ENCODE measurements at regions not wholly inside any gene's neighbourhood (a gene's known extent, or its start where the extent isn't known, plus 50 kb on each side); places are given as distances from the start of the nearest gene placed in this dataset.

GRCh38 chr12:65656156-65656882, 168.0 kb upstream of the HMGA2 start:
- no peaks in the 10 kb centered on the region for H3K4me1 ChIP-seq (ENCODE audit: control insufficient read depth in 2 of 3, insufficient read depth in 2 of 3, low read depth in 1 of 3, low read length in 3 of 3)
- H3K9me3 ChIP-seq (ENCODE audit: control insufficient read depth in 2 of 3, insufficient read depth in 1 of 3, low read length in 3 of 3) = no peaks in the 10 kb centered on the region
- H3K4me3 ChIP-seq (ENCODE audit: low read length in 3 of 3) = no peak overlapping the region
- FAIRE-seq (no peak), DNase-seq (no peak)
- H3K36me3 ChIP-seq (ENCODE audit: control insufficient read depth in 2 of 3, insufficient read depth in 3 of 3, low read length in 3 of 3) = no peaks in the 10 kb centered on the region
- no peaks in the 10 kb centered on the region for H3K27me3 ChIP-seq (ENCODE audit: control insufficient read depth, insufficient read depth, low read length)
- no peak overlapping the region for H3K9ac ChIP-seq (ENCODE audit: low read length in 3 of 3)
- intact Hi-C loops (cut with DNase I) = no loop called here
- no peak for TF ChIP-seq CTCF (IDR thresholded peaks at IDR 0.05; ENCODE audit: borderline replicate concordance, extremely low read depth, insufficient read depth)
- no peak overlapping the region for H3K27ac ChIP-seq (ENCODE audit: low read depth in 2 of 2, low read length in 2 of 2)

- no peak for TF ChIP-seq CTCF (IDR thresholded peaks at IDR 0.05; ENCODE audit: borderline replicate concordance, extremely low read depth, insufficient read depth)
- no peaks in the 10 kb centered on the region for H3K4me1 ChIP-seq (ENCODE audit: control insufficient read depth in 2 of 3, insufficient read depth in 2 of 3, low read depth in 1 of 3, low read length in 3 of 3)
- intact Hi-C loops (cut with DNase I) = no loop called here
- H3K27ac ChIP-seq (ENCODE audit: low read depth in 2 of 2, low read length in 2 of 2) = no peak overlapping the region
- H3K36me3 ChIP-seq (ENCODE audit: control insufficient read depth in 2 of 3, insufficient read depth in 3 of 3, low read length in 3 of 3) = no peaks in the 10 kb centered on the region
- no peak for FAIRE-seq
- H3K9me3 ChIP-seq (ENCODE audit: control insufficient read depth in 2 of 3, insufficient read depth in 1 of 3, low read length in 3 of 3) = no peaks in the 10 kb centered on the region
- H3K27me3 ChIP-seq (ENCODE audit: control insufficient read depth, insufficient read depth, low read length) = no peaks in the 10 kb centered on the region
- no peak overlapping the region for H3K9ac ChIP-seq (ENCODE audit: low read length in 3 of 3)
- no peak for DNase-seq
- no peak overlapping the region for H3K4me3 ChIP-seq (ENCODE audit: low read length in 3 of 3)
Observed at GRCh38 chr12:65656891-65657351, 167.4 kb upstream of the HMGA2 start.

- no peaks in the 10 kb centered on the region for H3K4me1 ChIP-seq (ENCODE audit: control insufficient read depth in 2 of 3, insufficient read depth in 2 of 3, low read depth in 1 of 3, low read length in 3 of 3)
- FAIRE-seq (no peak), DNase-seq (no peak)
- no peak for TF ChIP-seq CTCF (IDR thresholded peaks at IDR 0.05; ENCODE audit: borderline replicate concordance, extremely low read depth, insufficient read depth)
- no peak overlapping the region for H3K9ac ChIP-seq (ENCODE audit: low read length in 3 of 3)
- H3K27me3 ChIP-seq (ENCODE audit: control insufficient read depth, insufficient read depth, low read length) = no peaks in the 10 kb centered on the region
- intact Hi-C loops (cut with DNase I) = no loop called here
- no peaks in the 10 kb centered on the region for H3K9me3 ChIP-seq (ENCODE audit: control insufficient read depth in 2 of 3, insufficient read depth in 1 of 3, low read length in 3 of 3)
- H3K4me3 ChIP-seq (ENCODE audit: low read length in 3 of 3) = no peak overlapping the region
- H3K36me3 ChIP-seq (ENCODE audit: control insufficient read depth in 2 of 3, insufficient read depth in 3 of 3, low read length in 3 of 3) = no peaks in the 10 kb centered on the region
- H3K27ac ChIP-seq (ENCODE audit: low read depth in 2 of 2, low read length in 2 of 2) = no peak overlapping the region
Observed at GRCh38 chr12:65657635-65658034, 166.6 kb upstream of the HMGA2 start.

GRCh38 chr12:65658360-65658759, 165.9 kb upstream of the HMGA2 start:
- no peaks in the 10 kb centered on the region for H3K27me3 ChIP-seq (ENCODE audit: control insufficient read depth, insufficient read depth, low read length)
- no peak overlapping the region for H3K4me3 ChIP-seq (ENCODE audit: low read length in 3 of 3)
- no peak overlapping the region for H3K27ac ChIP-seq (ENCODE audit: low read depth in 2 of 2, low read length in 2 of 2)
- intact Hi-C loops (cut with DNase I) = no loop called here
- H3K36me3 ChIP-seq (ENCODE audit: control insufficient read depth in 2 of 3, insufficient read depth in 3 of 3, low read length in 3 of 3) = no peaks in the 10 kb centered on the region
- no peak for FAIRE-seq
- no peak for DNase-seq
- no peaks in the 10 kb centered on the region for H3K4me1 ChIP-seq (ENCODE audit: control insufficient read depth in 2 of 3, insufficient read depth in 2 of 3, low read depth in 1 of 3, low read length in 3 of 3)
- TF ChIP-seq CTCF (IDR thresholded peaks at IDR 0.05; ENCODE audit: borderline replicate concordance, extremely low read depth, insufficient read depth) = no peak
- no peaks in the 10 kb centered on the region for H3K9me3 ChIP-seq (ENCODE audit: control insufficient read depth in 2 of 3, insufficient read depth in 1 of 3, low read length in 3 of 3)
- H3K9ac ChIP-seq (ENCODE audit: low read length in 3 of 3) = no peak overlapping the region
